ENCODE measurements at regions not wholly inside any gene's neighbourhood (a gene's known extent, or its start where the extent isn't known, plus 50 kb on each side); places are given as distances from the start of the nearest gene placed in this dataset.

DNA sequence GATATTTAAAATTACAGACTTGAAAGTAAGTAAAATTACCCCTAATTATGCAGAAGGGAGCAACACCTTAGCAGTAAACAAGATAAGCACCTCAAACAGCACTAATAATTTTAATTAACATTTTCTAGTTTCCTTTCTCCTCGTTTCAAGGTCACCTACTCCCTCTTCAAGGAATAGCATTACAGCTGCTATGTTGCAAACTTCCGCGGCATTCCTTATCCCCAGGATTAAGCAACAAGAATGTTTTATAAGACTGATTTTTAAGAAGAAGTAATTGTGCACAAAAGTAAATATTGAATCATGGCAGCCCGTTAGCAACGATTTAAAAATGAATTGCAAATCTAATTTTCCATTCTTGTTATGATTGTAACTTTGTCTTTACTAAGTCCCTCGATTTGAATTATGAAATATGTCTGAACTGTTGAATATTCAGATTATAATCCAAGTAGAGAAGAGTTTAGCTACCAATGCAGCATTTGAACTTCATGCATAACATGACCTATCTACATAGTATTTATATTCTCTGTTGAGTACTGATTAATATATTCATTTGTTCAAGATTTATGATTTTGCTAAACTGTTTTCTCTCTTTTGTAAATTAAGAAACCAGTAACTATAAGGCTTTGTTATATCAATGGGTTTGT is 593.5 kb upstream of the MGMT start:
- TF ChIP-seq, protein P1, sequence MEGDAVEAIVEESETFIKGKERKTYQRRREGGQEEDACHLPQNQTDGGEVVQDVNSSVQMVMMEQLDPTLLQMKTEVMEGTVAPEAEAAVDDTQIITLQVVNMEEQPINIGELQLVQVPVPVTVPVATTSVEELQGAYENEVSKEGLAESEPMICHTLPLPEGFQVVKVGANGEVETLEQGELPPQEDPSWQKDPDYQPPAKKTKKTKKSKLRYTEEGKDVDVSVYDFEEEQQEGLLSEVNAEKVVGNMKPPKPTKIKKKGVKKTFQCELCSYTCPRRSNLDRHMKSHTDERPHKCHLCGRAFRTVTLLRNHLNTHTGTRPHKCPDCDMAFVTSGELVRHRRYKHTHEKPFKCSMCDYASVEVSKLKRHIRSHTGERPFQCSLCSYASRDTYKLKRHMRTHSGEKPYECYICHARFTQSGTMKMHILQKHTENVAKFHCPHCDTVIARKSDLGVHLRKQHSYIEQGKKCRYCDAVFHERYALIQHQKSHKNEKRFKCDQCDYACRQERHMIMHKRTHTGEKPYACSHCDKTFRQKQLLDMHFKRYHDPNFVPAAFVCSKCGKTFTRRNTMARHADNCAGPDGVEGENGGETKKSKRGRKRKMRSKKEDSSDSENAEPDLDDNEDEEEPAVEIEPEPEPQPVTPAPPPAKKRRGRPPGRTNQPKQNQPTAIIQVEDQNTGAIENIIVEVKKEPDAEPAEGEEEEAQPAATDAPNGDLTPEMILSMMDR (IDR thresholded peaks at IDR 0.05; ENCODE audit: poor library complexity) = no peak
- TF ChIP-seq EZH2 (IDR thresholded peaks at IDR 0.05; ENCODE audit: borderline replicate concordance) = no peak
